Activated naive CD8-positive, alpha-beta T cell treated with anti-CD3 and anti-CD28 coated beads, Interleukin-2, amount 10 ng/mL, durations not matched to agents 7 days and 5 days (primary cell): ENCODE measurements at regions not wholly inside any gene's neighbourhood (a gene's known extent, or its start where the extent isn't known, plus 50 kb on each side); places are given as distances from the start of the nearest gene placed in this dataset.

Source experiments
- ATAC-seq: fragments of 150-1000 bp; cut with Tn5 transposase; one replicate; pipeline ENCODE4 v1.10.0; 2021; ENCODE audit warnings: low read depth, moderate library complexity
- POLR2A ChIA-PET: fragments of 350-600 bp; sonication (Branson Sonifier 250); formaldehyde crosslinking; loops from one replicate; lab custom pipeline; 2021; ENCODE audit warnings: antibody characterized with exemption; lab: Charles Lee
- DNase-seq: peaks from one replicate; pipeline ENCODE4 v3.0.0; 2021
- H3K27ac Mint-ChIP-seq: one replicate; pipeline ENCODE4 v1.8.0; 2022; ENCODE audit warnings: mild to moderate bottlenecking, mixed read lengths
- H3K27me3 Mint-ChIP-seq: one replicate; pipeline ENCODE4 v1.8.0; 2022; ENCODE audit warnings: mild to moderate bottlenecking, moderate library complexity, mixed read lengths
- H3K36me3 Mint-ChIP-seq: one replicate; pipeline ENCODE4 v1.8.0; 2021; ENCODE audit warnings: mild to moderate bottlenecking, mixed read lengths
- H3K4me1 Mint-ChIP-seq: one replicate; pipeline ENCODE4 v1.8.0; 2021; ENCODE audit warnings: mixed read lengths
- H3K4me3 Mint-ChIP-seq: one replicate; pipeline ENCODE4 v1.8.0; 2022; ENCODE audit warnings: mild to moderate bottlenecking, moderate library complexity, mixed read lengths
- H3K9me3 Mint-ChIP-seq: one replicate; pipeline ENCODE4 v1.8.0; 2021; ENCODE audit warnings: mixed read lengths

DNA sequence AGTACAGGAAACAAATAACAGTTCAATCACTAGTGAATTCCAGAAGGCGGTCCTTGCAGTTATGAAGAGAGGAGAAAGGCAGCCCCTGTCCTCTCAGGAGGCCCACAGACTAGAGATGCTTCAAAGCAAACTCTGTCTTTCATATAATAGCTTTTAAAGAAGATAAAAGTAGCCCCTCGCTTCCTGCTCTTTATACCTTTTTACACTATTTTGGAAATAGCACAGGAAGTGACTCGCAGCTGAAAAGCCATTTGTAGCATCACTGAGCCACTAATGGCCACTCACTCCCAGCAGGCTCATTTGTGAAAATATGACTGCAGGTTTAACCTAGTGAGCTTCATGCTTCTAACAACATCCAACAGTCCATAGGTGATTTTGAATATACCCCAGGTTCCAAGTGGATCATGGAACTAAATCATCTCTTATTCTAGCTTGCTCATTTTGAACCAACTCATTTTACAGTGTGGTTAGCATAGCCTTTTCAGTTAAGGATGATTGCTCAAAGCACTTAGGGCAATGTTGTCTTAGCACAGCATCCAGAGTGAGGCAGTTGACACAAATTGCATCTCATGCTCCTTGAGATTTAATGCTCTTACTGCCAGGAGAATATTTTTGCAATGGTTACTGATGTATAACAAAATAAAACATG, 136.0 kb upstream of the NRSN1 start:
- Mint-ChIP-seq H3K4me3 (no peak overlapping the region), H3K36me3 (no peaks in the 10 kb centered on the region), H3K4me1 (no peaks in the 10 kb centered on the region), H3K27me3 (no peaks in the 10 kb centered on the region), H3K27ac (no peak overlapping the region), H3K9me3 (peaks cover 2% of the 10 kb centered on the region)
- ATAC-seq (no peak), DNase-seq (no peak)
- POLR2A ChIA-PET: no interaction called here

DNA sequence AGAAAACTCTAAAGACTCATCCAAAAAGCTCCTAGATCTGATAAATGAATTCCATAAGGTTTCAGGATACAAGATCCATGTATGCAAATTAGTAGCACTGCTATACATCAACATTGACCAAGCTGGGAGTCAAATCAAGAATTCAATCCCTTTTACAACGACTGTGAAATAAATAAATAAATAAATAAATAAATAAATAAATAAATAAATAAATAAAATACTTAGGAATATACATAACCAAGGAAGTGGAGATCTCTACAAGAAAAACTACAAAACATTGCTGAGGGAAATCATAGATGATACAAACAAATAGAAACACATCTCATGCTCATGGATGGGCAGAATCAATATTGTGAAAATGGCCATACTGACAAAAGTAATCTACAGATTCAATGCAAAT, 132.0 kb upstream of the NRSN1 start:
- no peaks in the 10 kb centered on the region for H3K36me3 Mint-ChIP-seq
- H3K9me3 Mint-ChIP-seq: peaks cover 2% of the 10 kb centered on the region
- no peak overlapping the region for H3K27ac Mint-ChIP-seq
- no peaks in the 10 kb centered on the region for H3K27me3 Mint-ChIP-seq
- H3K4me1 Mint-ChIP-seq: no peaks in the 10 kb centered on the region
- DNase-seq: no peak
- ATAC-seq: no peak
- POLR2A ChIA-PET: no interaction called here
- H3K4me3 Mint-ChIP-seq: no peak overlapping the region

DNA sequence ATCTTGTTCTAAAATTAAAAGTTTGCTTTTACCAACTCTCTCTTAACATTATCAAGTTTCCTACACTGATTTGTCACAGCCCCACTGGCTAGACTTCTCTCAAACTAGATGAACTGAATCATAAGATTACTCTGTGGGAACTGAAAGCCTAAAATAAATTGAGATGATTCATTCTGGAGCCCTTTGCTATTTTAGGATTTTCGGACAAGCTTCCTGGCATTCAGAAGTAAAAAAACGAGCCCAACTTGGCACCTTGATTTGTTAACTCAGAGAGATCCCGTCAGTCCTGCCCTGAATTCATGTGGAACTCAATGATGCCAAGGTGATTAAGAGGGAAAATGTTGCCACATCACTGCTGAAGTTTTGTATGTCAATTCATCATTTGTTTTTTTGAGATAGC, 122.0 kb upstream of the NRSN1 start:
- Mint-ChIP-seq H3K27me3 (no peaks in the 10 kb centered on the region), H3K36me3 (no peaks in the 10 kb centered on the region), H3K4me3 (no peak overlapping the region), H3K4me1 (no peaks in the 10 kb centered on the region), H3K9me3 (no peaks in the 10 kb centered on the region), H3K27ac (no peak overlapping the region)
- ATAC-seq (no peak), DNase-seq (no peak)
- POLR2A ChIA-PET: no interaction called here

DNA sequence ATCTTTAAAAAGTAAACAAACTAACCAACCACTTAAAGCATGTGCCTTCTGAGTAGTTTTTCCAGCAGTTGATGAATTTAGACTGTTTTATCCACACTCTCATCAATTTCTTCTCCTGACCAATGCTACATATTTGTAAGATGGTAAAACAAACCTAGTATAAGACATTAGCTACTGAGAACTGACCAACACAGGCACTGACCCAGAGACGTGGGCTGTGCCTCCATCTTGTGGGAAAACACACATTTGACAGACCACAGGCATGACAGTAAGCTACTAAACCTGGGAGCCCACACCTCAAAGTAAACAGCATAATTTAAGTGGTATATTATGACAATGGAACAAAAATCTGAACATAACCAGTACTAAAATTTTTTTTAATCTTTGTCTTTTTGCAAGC, 121.4 kb upstream of the NRSN1 start:
- H3K36me3 Mint-ChIP-seq: no peaks in the 10 kb centered on the region
- H3K4me3 Mint-ChIP-seq: no peak overlapping the region
- no peak for DNase-seq
- no peak overlapping the region for H3K27ac Mint-ChIP-seq
- H3K9me3 Mint-ChIP-seq: no peaks in the 10 kb centered on the region
- H3K27me3 Mint-ChIP-seq: no peaks in the 10 kb centered on the region
- ATAC-seq: no peak
- POLR2A ChIA-PET: no interaction called here
- no peaks in the 10 kb centered on the region for H3K4me1 Mint-ChIP-seq

DNA sequence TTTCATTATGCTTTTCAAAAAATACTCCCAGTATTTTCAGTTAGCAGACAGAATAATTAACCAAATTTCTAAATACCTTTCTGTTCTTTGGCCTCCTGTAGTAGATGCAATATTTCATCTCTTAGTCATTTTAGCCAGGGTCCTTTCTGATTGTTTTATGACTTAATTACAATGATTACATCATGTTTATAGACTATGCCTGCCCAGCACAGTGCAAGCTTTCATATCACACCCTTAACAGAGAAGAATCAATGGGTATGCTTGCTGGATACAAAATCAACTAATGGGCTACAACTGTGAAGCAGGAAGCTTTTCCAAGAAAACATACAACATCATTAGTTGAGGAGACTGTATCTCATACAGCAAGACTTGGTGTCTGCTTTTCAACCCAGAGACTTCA, 119.8 kb upstream of the NRSN1 start:
- no peaks in the 10 kb centered on the region for H3K27me3 Mint-ChIP-seq
- ATAC-seq: no peak
- H3K27ac Mint-ChIP-seq: no peak overlapping the region
- H3K4me1 Mint-ChIP-seq: no peaks in the 10 kb centered on the region
- DNase-seq: no peak
- no peaks in the 10 kb centered on the region for H3K36me3 Mint-ChIP-seq
- no peaks in the 10 kb centered on the region for H3K9me3 Mint-ChIP-seq
- no peak overlapping the region for H3K4me3 Mint-ChIP-seq
- POLR2A ChIA-PET: no interaction called here

DNA sequence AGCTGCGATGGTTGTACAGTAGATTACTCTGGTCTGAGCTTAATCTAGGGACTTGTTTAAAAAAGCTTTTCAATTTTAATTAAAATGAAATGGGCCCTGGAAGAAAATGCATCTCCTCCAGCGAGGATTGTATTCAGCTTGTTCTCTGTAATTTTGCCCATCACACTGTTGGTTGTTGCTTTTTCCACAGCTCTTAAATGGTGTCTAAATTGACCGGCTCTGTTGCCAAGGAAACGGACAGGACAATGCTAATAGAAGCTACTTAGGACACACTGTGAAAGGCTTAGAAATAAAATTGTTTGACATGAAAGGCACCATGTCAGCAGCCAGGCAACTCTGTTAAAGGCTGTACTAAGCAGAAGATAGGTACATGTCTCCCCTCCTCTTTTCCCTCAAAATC, 116.7 kb upstream of the NRSN1 start:
- Mint-ChIP-seq H3K27ac (no peak overlapping the region), H3K4me1 (no peaks in the 10 kb centered on the region), H3K9me3 (peaks cover 1% of the 10 kb centered on the region), H3K27me3 (no peaks in the 10 kb centered on the region), H3K4me3 (no peak overlapping the region), H3K36me3 (no peaks in the 10 kb centered on the region)
- POLR2A ChIA-PET: no interaction called here
- ATAC-seq (no peak), DNase-seq (no peak)

GRCh38 chr6:24010133-24010532, 115.9 kb upstream of the NRSN1 start:
- Mint-ChIP-seq H3K4me1 (no peaks in the 10 kb centered on the region), H3K4me3 (no peak overlapping the region), H3K27me3 (no peaks in the 10 kb centered on the region), H3K27ac (no peak overlapping the region), H3K9me3 (peaks cover 1% of the 10 kb centered on the region), H3K36me3 (no peaks in the 10 kb centered on the region)
- POLR2A ChIA-PET: no interaction called here
- ATAC-seq (no peak), DNase-seq (no peak)

DNA sequence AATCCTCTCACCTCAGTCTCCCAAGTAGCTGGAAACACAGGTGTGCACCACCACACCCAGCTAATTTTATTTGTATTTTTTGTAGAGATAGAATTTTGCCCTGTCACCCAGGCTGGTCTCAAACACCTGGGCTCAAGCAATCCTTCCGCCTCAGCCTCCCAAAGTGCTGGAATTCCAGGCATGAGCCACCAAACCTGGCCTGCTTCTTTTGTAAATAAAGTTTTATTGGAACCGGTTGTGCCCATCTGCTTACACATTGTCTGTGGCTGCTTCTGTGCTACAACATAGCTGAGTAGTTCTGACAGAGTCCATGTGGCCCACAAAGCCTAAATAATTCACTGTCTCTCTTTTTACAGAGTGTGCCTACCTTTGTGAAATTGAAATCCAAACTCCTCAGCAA, 109.7 kb upstream of the NRSN1 start:
- H3K4me3 Mint-ChIP-seq: no peak overlapping the region
- ATAC-seq: no peak
- no peak overlapping the region for H3K27ac Mint-ChIP-seq
- H3K4me1 Mint-ChIP-seq: no peaks in the 10 kb centered on the region
- no peaks in the 10 kb centered on the region for H3K27me3 Mint-ChIP-seq
- DNase-seq: no peak
- POLR2A ChIA-PET: no interaction called here
- no peaks in the 10 kb centered on the region for H3K36me3 Mint-ChIP-seq
- H3K9me3 Mint-ChIP-seq: peaks cover 3% of the 10 kb centered on the region

GRCh38 chr6:24016857-24017256, 109.2 kb upstream of the NRSN1 start:
- no peak for DNase-seq
- Mint-ChIP-seq H3K27me3 (no peaks in the 10 kb centered on the region), H3K27ac (no peak overlapping the region), H3K9me3 (peaks cover 3% of the 10 kb centered on the region), H3K4me1 (no peaks in the 10 kb centered on the region), H3K4me3 (no peak overlapping the region), H3K36me3 (no peaks in the 10 kb centered on the region)
- ATAC-seq: no peak
- POLR2A ChIA-PET: no interaction called here

DNA sequence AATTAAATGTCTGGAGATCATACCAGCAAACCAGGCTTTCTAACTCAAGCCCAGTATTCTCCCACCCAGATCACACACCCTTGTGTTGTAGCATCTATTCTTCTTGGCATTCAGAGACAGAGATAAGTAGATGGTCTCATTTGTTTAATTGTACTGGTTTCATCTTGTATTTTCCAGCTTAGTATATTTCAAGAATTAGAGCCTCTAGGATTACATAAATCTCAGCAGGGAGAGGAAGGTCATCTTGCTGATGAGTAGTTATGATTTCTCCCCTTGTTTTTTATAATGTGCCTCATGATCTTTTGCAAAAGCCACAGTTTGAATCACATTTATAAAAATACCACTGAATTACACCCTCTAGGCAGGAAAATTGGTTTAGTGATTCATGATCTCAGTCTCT, 106.6 kb upstream of the NRSN1 start:
- POLR2A ChIA-PET: no interaction called here
- ATAC-seq (no peak), DNase-seq (no peak)
- H3K4me1 Mint-ChIP-seq: no peaks in the 10 kb centered on the region
- H3K27me3 Mint-ChIP-seq: no peaks in the 10 kb centered on the region
- H3K4me3 Mint-ChIP-seq: no peak overlapping the region
- H3K36me3 Mint-ChIP-seq: no peaks in the 10 kb centered on the region
- H3K27ac Mint-ChIP-seq: no peak overlapping the region
- H3K9me3 Mint-ChIP-seq: peaks cover 2% of the 10 kb centered on the region

GRCh38 chr6:24019830-24020229, 106.2 kb upstream of the NRSN1 start:
- POLR2A ChIA-PET: no interaction called here
- ATAC-seq (no peak), DNase-seq (no peak)
- Mint-ChIP-seq H3K27ac (no peak overlapping the region), H3K4me3 (no peak overlapping the region), H3K36me3 (no peaks in the 10 kb centered on the region), H3K27me3 (no peaks in the 10 kb centered on the region), H3K4me1 (no peaks in the 10 kb centered on the region), H3K9me3 (peaks cover 2% of the 10 kb centered on the region)

DNA sequence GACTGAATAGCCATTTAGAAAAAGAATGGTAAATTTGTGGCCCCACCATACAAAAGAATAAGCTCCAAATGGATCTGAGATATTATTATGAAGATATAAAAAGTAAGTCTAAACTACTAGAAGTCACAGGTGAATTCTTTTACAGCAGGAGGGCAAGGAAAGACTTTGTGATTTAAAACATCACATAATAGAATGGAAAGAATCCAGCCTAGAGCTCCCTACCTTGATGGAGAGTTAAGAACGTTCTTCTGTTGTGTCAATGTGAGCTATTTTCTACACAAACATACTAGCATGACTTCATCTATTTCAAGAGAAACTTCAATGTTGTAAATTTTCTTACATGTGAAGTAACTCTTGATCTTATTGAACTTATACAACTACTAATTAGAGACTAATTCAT, 100.0 kb upstream of the NRSN1 start:
- Mint-ChIP-seq H3K27me3 (no peaks in the 10 kb centered on the region), H3K36me3 (no peaks in the 10 kb centered on the region), H3K4me3 (no peak overlapping the region), H3K4me1 (no peaks in the 10 kb centered on the region), H3K9me3 (peaks cover 9% of the 10 kb centered on the region), H3K27ac (no peak overlapping the region)
- DNase-seq (no peak), ATAC-seq (no peak)
- POLR2A ChIA-PET: no interaction called here

GRCh38 chr6:24031496-24031895, 94.5 kb upstream of the NRSN1 start:
- Mint-ChIP-seq H3K27me3 (no peaks in the 10 kb centered on the region), H3K27ac (no peak overlapping the region), H3K4me1 (no peaks in the 10 kb centered on the region), H3K4me3 (no peak overlapping the region), H3K36me3 (no peaks in the 10 kb centered on the region), H3K9me3 (peaks cover 9% of the 10 kb centered on the region)
- POLR2A ChIA-PET: no interaction called here
- DNase-seq (no peak), ATAC-seq (no peak)

DNA sequence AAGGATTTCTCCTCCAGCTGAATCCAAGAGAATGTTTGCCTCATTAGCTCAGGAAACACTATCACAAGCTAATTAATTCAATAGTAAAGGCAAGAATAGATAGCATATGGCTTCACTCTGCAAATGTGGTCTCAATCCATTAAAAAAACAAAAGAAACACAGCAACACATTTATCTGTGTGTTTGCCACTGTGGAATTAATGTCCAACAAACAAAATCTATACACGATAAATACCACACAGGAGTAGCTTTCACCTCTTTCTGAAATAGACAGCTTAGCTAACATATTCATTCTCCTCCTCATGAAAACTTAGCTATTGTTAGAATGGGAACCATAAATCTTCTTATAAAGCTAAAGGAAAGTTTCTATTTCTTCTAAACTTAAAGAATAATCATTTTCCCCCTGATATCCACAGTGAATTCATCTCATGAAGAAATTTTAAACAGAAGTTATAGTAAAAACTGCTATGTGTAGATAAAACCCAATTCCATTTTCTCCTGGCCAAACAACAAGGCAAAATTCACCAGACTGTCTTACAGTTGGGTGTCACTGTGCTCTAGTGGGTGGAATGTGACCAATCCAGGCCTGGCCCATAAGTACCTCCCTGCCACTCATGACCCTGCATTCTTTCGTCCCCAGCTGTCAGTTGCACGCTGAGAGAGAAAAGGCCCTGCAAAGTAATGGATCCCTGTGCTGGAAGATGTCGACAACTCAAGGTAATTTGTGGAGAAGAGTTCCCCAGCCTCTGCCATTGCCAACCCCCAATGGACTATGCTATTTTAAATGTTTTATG, 92.9 kb upstream of the NRSN1 start:
- Mint-ChIP-seq H3K27me3 (no peaks in the 10 kb centered on the region), H3K9me3 (peaks cover 4% of the 10 kb centered on the region), H3K4me3 (no peak overlapping the region), H3K27ac (no peak overlapping the region), H3K36me3 (no peaks in the 10 kb centered on the region), H3K4me1 (no peaks in the 10 kb centered on the region)
- no peak for ATAC-seq
- POLR2A ChIA-PET: no interaction called here
- no peak for DNase-seq
